GM12878 (cell line): ENCODE measurements at regions not wholly inside any gene's neighbourhood (a gene's known extent, or its start where the extent isn't known, plus 50 kb on each side); places are given as distances from the start of the nearest gene placed in this dataset.
A peak's percentile ranks its signal among the peaks of the same experiment; 100 is the strongest.

ENCODE experiments used
- ATF2 ChIP-seq: IDR thresholded peaks from 2 replicates; pipeline ENCODE4 v1.6.1; 2012; ENCODE audit warnings: low read length, inconsistent platforms
- BCL11A ChIP-seq: IDR thresholded peaks from 2 replicates; pipeline ENCODE4 v1.6.1; 2011; ENCODE audit warnings: low read depth, low read length
- CBX5 ChIP-seq: sonication (generic); IDR thresholded peaks from 2 replicates; pipeline ENCODE4 v1.6.1; 2016; ENCODE audit warnings: low read depth, moderate library complexity, mild to moderate bottlenecking, inconsistent platforms
- IKZF2 ChIP-seq, 2 experiments: fragments of 450-650 bp; IDR thresholded peaks; 2 replicates each; pipeline ENCODE4 v1.6.1; 2017; ENCODE audit warnings: mild to moderate bottlenecking in 2 of 2, moderate library complexity in 2 of 2
- MEF2B ChIP-seq: fragments of 450-650 bp; IDR thresholded peaks from 2 replicates; pipeline ENCODE4 v1.6.1; 2018; ENCODE audit warnings: mild to moderate bottlenecking, moderate library complexity; ENCODE audit not compliant: partially characterized antibody, poor library complexity, severe bottlenecking
- MLLT1 ChIP-seq: fragments of 450-650 bp; IDR thresholded peaks from 2 replicates; pipeline ENCODE4 v1.6.1; 2016; ENCODE audit warnings: mild to moderate bottlenecking
- PKNOX1 ChIP-seq: fragments of 450-650 bp; IDR thresholded peaks from 2 replicates; pipeline ENCODE4 v1.6.1; 2016; ENCODE audit warnings: mild to moderate bottlenecking
- PML ChIP-seq: IDR thresholded peaks from 2 replicates; pipeline ENCODE4 v1.6.1; 2012; ENCODE audit warnings: low read length, inconsistent platforms
- RELB ChIP-seq: fragments of 450-650 bp; IDR thresholded peaks from 2 replicates; pipeline ENCODE4 v1.6.1; 2017; ENCODE audit warnings: low read depth, mild to moderate bottlenecking, moderate library complexity
- REST ChIP-seq: IDR thresholded peaks from 2 replicates; pipeline ENCODE4 v1.6.1; 2012; ENCODE audit warnings: mild to moderate bottlenecking, low read depth, low read length
- SKIL ChIP-seq: fragments of 450-650 bp; IDR thresholded peaks from 2 replicates; pipeline ENCODE4 v1.6.1; 2017; ENCODE audit warnings: mild to moderate bottlenecking, low read depth, inconsistent platforms; ENCODE audit not compliant: poor library complexity, severe bottlenecking
- SRF ChIP-seq, 2 experiments: IDR thresholded peaks; 2 replicates each; pipeline ENCODE4 v1.6.1; 2011; ENCODE audit warnings: low read depth in 2 of 2, low read length in 2 of 2, mild to moderate bottlenecking in 1 of 2, moderate library complexity in 1 of 2
- STAT1 ChIP-seq: fragments of 450-650 bp; conservative IDR thresholded peaks from 2 replicates; pipeline ENCODE4 v1.6.1; 2014; ENCODE audit warnings: antibody characterized with exemption, mild to moderate bottlenecking
- TCF3 ChIP-seq: IDR thresholded peaks from 2 replicates; pipeline ENCODE4 v1.6.1; 2012; ENCODE audit warnings: low read depth, mild to moderate bottlenecking, low read length, borderline replicate concordance; ENCODE audit not compliant: insufficient read depth
- TCF7 ChIP-seq: IDR thresholded peaks from 2 replicates; pipeline ENCODE4 v1.6.1; 2014; ENCODE audit warnings: antibody characterized with exemption, borderline replicate concordance
- ZNF217 ChIP-seq: fragments of 450-650 bp; IDR thresholded peaks from 2 replicates; pipeline ENCODE4 v1.6.1; 2017; ENCODE audit warnings: antibody characterized with exemption, mild to moderate bottlenecking

- TF ChIP-seq MLLT1 (no peak), SKIL (no peak), ATF2 (no peak), TCF3 (no peak), CBX5 (no peak), IKZF2 (IDR thresholded peaks at IDR 0.05) (peak in 1 of 2 experiments; percentile 33; a peak in 1 of 4 replicates), REST (no peak), PKNOX1 (no peak), PML (no peak), BCL11A (no peak), STAT1 (no peak), TCF7 (no peak), SRF (IDR thresholded peaks at IDR 0.05; ENCODE audit: low read depth in 2 of 2, low read length in 2 of 2) (no peak), RELB (peak; percentile 25; the same call in 1 of the 2 replicates), ZNF217 (peak; percentile 58; the same call in 1 of the 2 replicates), MEF2B (peak; percentile 60)
- TF ChIP-seq, all 136 proteins: peak for 6
Measured at GRCh38 chr17:70702683-70703255, 533.4 kb downstream of the KCNJ2 start (continued).
